GM06990 (cell line): ENCODE measurements at regions not wholly inside any gene's neighbourhood (a gene's known extent, or its start where the extent isn't known, plus 50 kb on each side); places are given as distances from the start of the nearest gene placed in this dataset.

Source experiments
- DNase-seq: peaks from one replicate; pipeline ENCODE4 v3.0.0-alpha.2; 2011; ENCODE audit not compliant: insufficient read length; ENCODE audit errors: extremely low read depth
- H3K27me3 ChIP-seq: replicated peaks from 2 replicates; pipeline ENCODE4 v1.6.0; 2011; ENCODE audit warnings: low read length; ENCODE audit not compliant: control insufficient read depth, insufficient read depth
- H3K36me3 ChIP-seq: 2 replicates; pipeline ENCODE4 v1.5.1; 2011; ENCODE audit warnings: low read length; ENCODE audit not compliant: control insufficient read depth, insufficient read depth
- H3K4me3 ChIP-seq: replicated peaks from 2 replicates; pipeline ENCODE4 v1.5.1; 2011; ENCODE audit warnings: low read depth, mild to moderate bottlenecking, control low read depth, low read length
- CTCF ChIP-seq: IDR thresholded peaks from 2 replicates; pipeline ENCODE4 v1.5.1; 2011; ENCODE audit warnings: low read length, control low read depth, mild to moderate bottlenecking, inconsistent platforms; ENCODE audit not compliant: insufficient read depth, poor library complexity, severe bottlenecking

GRCh38 chr2:121999264-121999663 lies 243.8 kb downstream of the TSN start:
- no peak for DNase-seq
- TF ChIP-seq CTCF: no peak
- no peaks in the 10 kb centered on the region for H3K36me3 ChIP-seq
- H3K27me3 ChIP-seq: no peaks in the 10 kb centered on the region
- H3K4me3 ChIP-seq: no peak overlapping the region

- H3K36me3 ChIP-seq: no peaks in the 10 kb centered on the region
- TF ChIP-seq CTCF: no peak
- DNase-seq: no peak
- H3K27me3 ChIP-seq: no peaks in the 10 kb centered on the region
- no peak overlapping the region for H3K4me3 ChIP-seq
Measured at GRCh38 chr2:122000556-122001340, 245.3 kb downstream of the TSN start.

GRCh38 chr2:122001441-122001874 lies 246.0 kb downstream of the TSN start:
- no peak for DNase-seq
- H3K36me3 ChIP-seq: no peaks in the 10 kb centered on the region
- no peaks in the 10 kb centered on the region for H3K27me3 ChIP-seq
- no peak overlapping the region for H3K4me3 ChIP-seq
- TF ChIP-seq CTCF: no peak

- H3K36me3 ChIP-seq: no peaks in the 10 kb centered on the region
- TF ChIP-seq CTCF: no peak
- no peak for DNase-seq
- no peak overlapping the region for H3K4me3 ChIP-seq
- H3K27me3 ChIP-seq: no peaks in the 10 kb centered on the region
Measured at GRCh38 chr2:122003196-122003940, 247.9 kb downstream of the TSN start.

GRCh38 chr2:122007126-122007525 lies 251.7 kb downstream of the TSN start:
- no peak for DNase-seq
- H3K27me3 ChIP-seq: no peaks in the 10 kb centered on the region

More at GRCh38 chr2:122007126-122007525, 251.7 kb downstream of the TSN start:
- no peak for TF ChIP-seq CTCF
- no peaks in the 10 kb centered on the region for H3K36me3 ChIP-seq
- no peak overlapping the region for H3K4me3 ChIP-seq
